NB4 (cell line): ENCODE measurements at regions not wholly inside any gene's neighbourhood (a gene's known extent, or its start where the extent isn't known, plus 50 kb on each side); places are given as distances from the start of the nearest gene placed in this dataset.

Source experiments
- DNase-seq: peaks from one replicate; pipeline ENCODE4 v3.0.0; 2010; ENCODE audit warnings: low read depth
- H3K4me3 ChIP-seq: one replicate; pipeline ENCODE4 v1.5.1; 2011; ENCODE audit warnings: mild to moderate bottlenecking, low read depth, low read length, moderate library complexity
- MYC ChIP-seq: IDR thresholded peaks from 2 replicates; pipeline ENCODE4 v1.6.1; 2011; ENCODE audit warnings: low read depth, low read length
- POLR2A ChIP-seq: IDR thresholded peaks from 2 replicates; pipeline ENCODE4 v1.6.1; 2011; ENCODE audit warnings: mild to moderate bottlenecking; ENCODE audit not compliant: insufficient read length; ENCODE audit errors: extremely low read depth
- TF ChIP-seq, protein P1 (sequence below): IDR thresholded peaks from 2 replicates; pipeline ENCODE4 v1.6.1; 2011; ENCODE audit warnings: low read depth, low read length
- TF ChIP-seq, protein P2 (sequence below): IDR thresholded peaks from one replicate; pipeline ENCODE4 v1.5.1; 2012; ENCODE audit warnings: low read depth, low read length

DNA sequence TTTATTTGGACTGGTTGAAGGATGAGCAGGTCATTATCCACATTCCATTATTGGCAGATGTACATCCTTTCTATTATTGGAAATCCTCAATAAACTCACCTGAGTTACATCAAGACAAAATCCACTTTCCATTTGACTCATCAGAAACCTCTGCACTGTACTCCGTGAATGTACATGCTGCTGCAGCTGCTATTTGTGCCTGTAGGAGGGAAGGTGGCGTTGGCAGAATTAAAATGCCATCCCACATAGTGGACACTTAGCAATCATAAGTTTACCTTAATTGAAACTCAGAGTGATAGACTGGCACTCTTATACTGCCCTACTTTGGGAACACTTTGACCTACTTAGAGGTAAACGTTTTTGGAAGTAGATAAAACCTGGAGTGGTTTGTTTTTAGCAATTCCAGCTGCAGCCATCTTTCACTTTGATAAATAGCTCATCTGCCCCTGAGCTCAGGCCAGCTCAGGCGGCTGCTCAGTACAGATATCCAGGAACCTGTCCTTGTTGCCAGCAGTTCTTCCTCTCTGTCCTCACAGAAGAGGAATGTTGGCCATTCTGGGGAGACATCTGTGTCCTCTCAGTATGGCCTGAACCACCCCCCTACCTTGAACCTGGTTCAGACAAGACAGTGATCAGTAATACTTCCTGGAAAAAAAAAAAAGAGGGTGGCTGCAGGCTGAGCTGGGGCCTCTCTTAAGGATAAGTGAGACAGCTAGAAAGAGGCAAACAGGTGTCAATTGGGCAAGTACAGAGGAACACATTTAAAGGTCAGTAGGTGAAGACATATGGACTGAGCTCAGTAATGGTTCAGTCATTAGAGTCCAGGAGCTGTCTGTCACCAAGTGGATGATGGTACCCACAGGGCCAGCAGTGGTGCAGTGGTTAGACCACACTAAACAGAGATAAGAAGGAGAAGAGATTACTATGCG lies 153.4 kb upstream of the UMPS start:
- no peak for TF ChIP-seq MYC
- TF ChIP-seq, protein P1, sequence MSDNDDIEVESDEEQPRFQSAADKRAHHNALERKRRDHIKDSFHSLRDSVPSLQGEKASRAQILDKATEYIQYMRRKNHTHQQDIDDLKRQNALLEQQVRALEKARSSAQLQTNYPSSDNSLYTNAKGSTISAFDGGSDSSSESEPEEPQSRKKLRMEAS = no peak
- TF ChIP-seq, protein P2, sequence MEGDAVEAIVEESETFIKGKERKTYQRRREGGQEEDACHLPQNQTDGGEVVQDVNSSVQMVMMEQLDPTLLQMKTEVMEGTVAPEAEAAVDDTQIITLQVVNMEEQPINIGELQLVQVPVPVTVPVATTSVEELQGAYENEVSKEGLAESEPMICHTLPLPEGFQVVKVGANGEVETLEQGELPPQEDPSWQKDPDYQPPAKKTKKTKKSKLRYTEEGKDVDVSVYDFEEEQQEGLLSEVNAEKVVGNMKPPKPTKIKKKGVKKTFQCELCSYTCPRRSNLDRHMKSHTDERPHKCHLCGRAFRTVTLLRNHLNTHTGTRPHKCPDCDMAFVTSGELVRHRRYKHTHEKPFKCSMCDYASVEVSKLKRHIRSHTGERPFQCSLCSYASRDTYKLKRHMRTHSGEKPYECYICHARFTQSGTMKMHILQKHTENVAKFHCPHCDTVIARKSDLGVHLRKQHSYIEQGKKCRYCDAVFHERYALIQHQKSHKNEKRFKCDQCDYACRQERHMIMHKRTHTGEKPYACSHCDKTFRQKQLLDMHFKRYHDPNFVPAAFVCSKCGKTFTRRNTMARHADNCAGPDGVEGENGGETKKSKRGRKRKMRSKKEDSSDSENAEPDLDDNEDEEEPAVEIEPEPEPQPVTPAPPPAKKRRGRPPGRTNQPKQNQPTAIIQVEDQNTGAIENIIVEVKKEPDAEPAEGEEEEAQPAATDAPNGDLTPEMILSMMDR = no peak
- no peak for TF ChIP-seq POLR2A
- no peak overlapping the region for H3K4me3 ChIP-seq

DNA sequence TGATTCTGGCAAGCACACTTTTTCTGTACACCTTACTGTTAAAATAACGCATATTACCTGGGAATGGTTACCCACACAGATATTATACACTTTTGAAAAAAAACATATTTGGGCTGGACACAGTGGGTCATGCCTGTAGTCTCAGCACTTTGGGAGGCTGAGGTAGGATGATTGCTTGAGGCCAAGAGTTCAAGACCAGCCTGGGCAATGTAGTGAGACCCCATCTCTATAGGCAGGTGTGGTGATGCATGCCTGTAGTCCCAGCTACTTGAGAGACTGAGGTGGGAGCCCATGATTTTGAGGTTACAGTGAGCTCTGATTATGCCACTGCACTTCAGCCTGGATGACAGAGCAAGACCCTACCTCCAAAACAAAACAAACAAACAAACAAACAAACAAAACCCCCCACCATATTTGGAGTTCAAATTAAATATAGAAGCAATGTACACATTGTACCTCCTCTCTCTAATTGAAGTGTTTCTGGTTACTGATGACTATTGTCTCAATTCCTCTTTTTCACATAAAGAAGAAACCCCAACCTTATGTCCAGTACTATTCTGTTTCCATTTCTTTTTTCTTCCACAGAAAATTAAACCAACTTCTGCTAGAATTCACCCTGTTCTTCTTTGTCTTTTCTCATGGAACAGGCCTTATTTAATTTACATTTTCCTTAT lies 152.6 kb upstream of the UMPS start:
- no peak overlapping the region for H3K4me3 ChIP-seq
- DNase-seq = no peak
- TF ChIP-seq, protein P2 = no peak
- TF ChIP-seq POLR2A = no peak
- no peak for TF ChIP-seq MYC
- TF ChIP-seq, protein P1 = no peak

More for the DNA sequence above, 153.4 kb upstream of the UMPS start:
- no peak for DNase-seq

DNA sequence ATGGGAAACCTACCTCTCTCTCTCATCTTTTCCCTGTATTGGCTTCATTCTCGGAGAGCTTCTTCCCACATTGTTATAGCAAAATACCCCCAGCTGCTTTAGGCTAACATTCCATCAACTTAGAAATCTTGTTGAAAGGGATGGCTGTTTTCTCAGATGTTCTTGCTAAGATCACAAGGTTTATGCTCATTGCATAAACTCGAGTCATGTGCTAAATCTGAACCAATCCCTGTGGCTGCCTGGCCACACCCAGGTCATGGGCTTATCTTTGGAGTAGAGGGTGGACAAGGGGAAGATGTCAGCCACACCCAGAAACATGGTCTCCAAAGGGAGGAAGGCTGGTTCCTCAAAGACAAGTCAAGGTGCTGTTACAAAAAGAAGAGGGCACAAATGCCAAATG lies 150.6 kb upstream of the UMPS start:
- H3K4me3 ChIP-seq = no peak overlapping the region
- no peak for DNase-seq
- TF ChIP-seq, protein P2 = no peak
- TF ChIP-seq POLR2A (no peak), MYC (no peak)
- TF ChIP-seq, protein P1 = no peak

DNA sequence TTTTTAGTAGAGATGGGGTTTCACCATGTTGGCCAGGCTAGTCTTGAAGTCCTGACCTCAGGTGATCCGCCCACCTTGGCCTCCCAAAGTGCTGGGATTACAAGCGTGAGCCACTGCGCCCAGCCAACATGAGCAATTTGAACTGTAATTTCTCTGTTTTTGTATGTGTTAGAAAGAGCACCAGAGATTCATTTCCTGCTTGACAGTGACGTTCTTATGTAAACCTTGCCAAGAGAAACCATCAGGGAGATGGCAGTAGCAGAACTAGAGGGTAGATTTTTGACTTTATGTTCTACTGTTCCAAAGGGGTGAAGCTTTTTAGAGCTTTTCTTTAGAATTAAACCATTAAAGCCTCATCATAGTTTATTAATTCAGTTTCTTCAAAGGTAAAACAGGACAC lies 148.1 kb upstream of the UMPS start:
- no peak for DNase-seq
- no peak overlapping the region for H3K4me3 ChIP-seq
- TF ChIP-seq, protein P2 = no peak
- TF ChIP-seq MYC = no peak
- TF ChIP-seq, protein P1 = no peak
- TF ChIP-seq POLR2A = no peak

DNA sequence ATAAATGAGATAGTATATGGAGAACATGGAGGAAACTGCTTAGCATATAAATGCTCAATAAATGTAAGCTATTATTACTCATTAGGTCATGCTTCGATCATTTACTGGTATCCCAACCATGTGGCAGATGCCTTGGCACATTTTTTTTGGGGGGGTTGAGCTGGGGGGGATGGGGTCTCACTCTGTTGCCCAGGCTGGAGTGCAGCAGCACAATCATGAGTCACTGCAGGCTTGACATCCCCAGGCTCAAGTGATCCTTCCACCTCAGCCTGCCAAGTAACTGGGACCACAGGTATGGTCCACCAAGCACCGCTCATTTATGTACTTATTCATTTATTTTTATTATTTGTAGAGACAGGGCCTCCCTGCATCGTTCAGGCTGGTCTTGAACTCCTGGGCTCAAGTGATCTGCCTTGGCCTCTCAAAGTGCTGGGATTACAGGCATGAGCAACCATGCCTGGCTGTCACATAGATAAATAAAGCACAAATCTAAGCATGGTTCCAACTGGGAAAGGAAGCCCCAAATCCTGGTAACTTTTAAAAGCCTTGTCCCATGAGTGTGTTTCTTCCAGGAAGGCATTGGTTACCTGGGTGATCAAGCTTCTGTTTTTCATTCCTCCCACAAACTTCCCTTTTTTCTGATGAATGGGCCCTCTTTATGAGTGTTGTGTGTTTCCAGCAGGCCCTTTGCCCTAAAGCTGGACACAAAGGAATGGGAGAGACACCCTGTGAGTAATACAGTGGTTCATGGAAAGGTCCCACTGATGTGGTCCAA lies 147.4 kb upstream of the UMPS start:
- TF ChIP-seq MYC = no peak
- TF ChIP-seq, protein P2 = no peak
- TF ChIP-seq POLR2A = no peak
- TF ChIP-seq, protein P1 = no peak
- no peak overlapping the region for H3K4me3 ChIP-seq
- peak; percentile 5 for DNase-seq
